GM21367 (cell line): ENCODE measurements at regions not wholly inside any gene's neighbourhood (a gene's known extent, or its start where the extent isn't known, plus 50 kb on each side); places are given as distances from the start of the nearest gene placed in this dataset.

Experiments
- ATAC-seq: cut with Tn5 transposase; IDR thresholded peaks from one replicate; pipeline ENCODE4 v1.9.1; 2021; ENCODE audit not compliant: unreplicated experiment

GRCh38 chr2:134191835-134192234 lies 62.0 kb upstream of the MGAT5 start:
- no peak for ATAC-seq

GRCh38 chr2:134193006-134193405 lies 60.9 kb upstream of the MGAT5 start:
- no peak for ATAC-seq

GRCh38 chr2:134194519-134194918 lies 59.4 kb upstream of the MGAT5 start:
- ATAC-seq: no peak

GRCh38 chr2:134195341-134195740 lies 58.5 kb upstream of the MGAT5 start:
- ATAC-seq: no peak

GRCh38 chr2:134197445-134197844 lies 56.4 kb upstream of the MGAT5 start:
- no peak for ATAC-seq

GRCh38 chr2:134198006-134198634 lies 55.8 kb upstream of the MGAT5 start:
- ATAC-seq: no peak

GRCh38 chr2:134199123-134199522 lies 54.7 kb upstream of the MGAT5 start:
- no peak for ATAC-seq

GRCh38 chr2:134200036-134200618 lies 53.7 kb upstream of the MGAT5 start:
- no peak for ATAC-seq

- ATAC-seq: no peak
Observed at GRCh38 chr2:134201533-134201932, 52.3 kb upstream of the MGAT5 start.

GRCh38 chr2:134202371-134202770 lies 51.5 kb upstream of the MGAT5 start:
- no peak for ATAC-seq

GRCh38 chr2:134203175-134203574 lies 50.7 kb upstream of the MGAT5 start:
- no peak for ATAC-seq
